HEK293 (cell line): ENCODE measurements at regions not wholly inside any gene's neighbourhood (a gene's known extent, or its start where the extent isn't known, plus 50 kb on each side); places are given as distances from the start of the nearest gene placed in this dataset.

Experiments used
- CTCF ChIA-PET: fragments of 350-600 bp; formaldehyde crosslinking; extraction: SDS; loops from one replicate; lab custom pipeline; 2021; ENCODE audit warnings: antibody characterized with exemption; lab: Yijun Ruan, JAX
- POLR2A ChIA-PET: fragments of 300-600 bp; formaldehyde crosslinking; extraction: SDS; loops from one replicate; lab custom pipeline; 2020; ENCODE audit warnings: antibody characterized with exemption, inconsistent platforms; lab: Yijun Ruan, JAX
- H3K27ac ChIP-seq: fragments of 200-500 bp; sonication (Bioruptor generic); 2 replicates; pipeline ENCODE4 v1.5.1; 2014; ENCODE audit warnings: low read depth, low read length, control low read depth, inconsistent platforms; ENCODE audit errors: extremely low read depth
- H3K36me3 ChIP-seq, 2 experiments: fragments of 200-500 bp in 1 of 2; sonication (Bioruptor generic) in 1 of 2; 1 replicate in 1 of 2; 2 replicates in 1 of 2; pipeline ENCODE4 v1.5.1; 2014 to 2017; ENCODE audit warnings: inconsistent platforms in 2 of 2, low read length in 2 of 2; ENCODE audit not compliant: control insufficient read depth in 2 of 2, insufficient read depth in 1 of 2
- H3K4me1 ChIP-seq: fragments of 200-500 bp; sonication (Bioruptor generic); 2 replicates; pipeline ENCODE4 v1.5.1; 2014; ENCODE audit warnings: mild to moderate bottlenecking, low read length, inconsistent platforms; ENCODE audit not compliant: control insufficient read depth, insufficient read depth
- H3K4me3 ChIP-seq: 2 replicates; pipeline ENCODE4 v1.5.1; 2011; ENCODE audit warnings: low read depth, mild to moderate bottlenecking, control low read depth, low read length, moderate library complexity
- H3K9me3 ChIP-seq: fragments of 200-500 bp; sonication (Bioruptor generic); 2 replicates; pipeline ENCODE4 v1.5.1; 2014; ENCODE audit warnings: low read depth, low read length, inconsistent platforms; ENCODE audit not compliant: control insufficient read depth, insufficient read depth
- ZBTB17 ChIP-seq: fragments of 450-650 bp; formaldehyde crosslinking; IDR thresholded peaks from 2 replicates; pipeline ENCODE4 v1.5.1; 2016; ENCODE audit warnings: missing biosample characterization, missing genetic modification characterization
- ZEB2 ChIP-seq: fragments of 450-650 bp; formaldehyde crosslinking; IDR thresholded peaks from 2 replicates; pipeline ENCODE4 v1.5.1; 2016; ENCODE audit warnings: missing biosample characterization, missing genetic modification characterization
- ZFP41 ChIP-seq: fragments of 450-650 bp; formaldehyde crosslinking; IDR thresholded peaks from 2 replicates; pipeline ENCODE4 v1.5.1; 2016; ENCODE audit warnings: missing biosample characterization, missing genetic modification characterization, borderline replicate concordance
- ZIC2 ChIP-seq: fragments of 450-650 bp; formaldehyde crosslinking; IDR thresholded peaks from 2 replicates; pipeline ENCODE4 v1.5.1; 2016; ENCODE audit warnings: missing biosample characterization, missing genetic modification characterization
- ZNF140 ChIP-seq: fragments of 450-650 bp; formaldehyde crosslinking; IDR thresholded peaks from 2 replicates; pipeline ENCODE4 v1.5.1; 2016; ENCODE audit warnings: missing biosample characterization, missing genetic modification characterization
- ZNF211 ChIP-seq: fragments of 450-650 bp; formaldehyde crosslinking; IDR thresholded peaks from 2 replicates; pipeline ENCODE4 v1.5.1; 2016; ENCODE audit warnings: low read depth, missing biosample characterization, missing genetic modification characterization
- ZNF274 ChIP-seq, 2 experiments: fragments of 200-500 bp in 1 of 2; fragments of 450-650 bp in 1 of 2; sonication (Bioruptor generic) in 1 of 2; formaldehyde crosslinking in 1 of 2; IDR thresholded peaks; 2 replicates each; pipeline versions ENCODE4 v1.5.1 to v1.6.1; 2014 to 2016; ENCODE audit warnings: borderline replicate concordance in 1 of 2, inconsistent platforms in 1 of 2, low read length in 1 of 2, missing biosample characterization in 1 of 2, missing genetic modification characterization in 1 of 2
- ZNF341 ChIP-seq: fragments of 450-650 bp; formaldehyde crosslinking; IDR thresholded peaks from 2 replicates; pipeline ENCODE4; 2016; ENCODE audit warnings: low read depth, missing biosample characterization, missing genetic modification characterization
- ZNF350 ChIP-seq: fragments of 450-650 bp; formaldehyde crosslinking; IDR thresholded peaks from 2 replicates; pipeline ENCODE4 v1.5.0; 2017; ENCODE audit warnings: missing biosample characterization, mild to moderate bottlenecking, missing genetic modification characterization
- ZNF561 ChIP-seq: fragments of 450-650 bp; IDR thresholded peaks from 2 replicates; pipeline ENCODE4 v1.5.1; 2018; ENCODE audit warnings: missing biosample characterization, missing genetic modification characterization, borderline replicate concordance
- ZNF654 ChIP-seq: fragments of 450-650 bp; formaldehyde crosslinking; IDR thresholded peaks from 2 replicates; pipeline ENCODE4 v1.5.1; 2016; ENCODE audit warnings: low read depth, missing biosample characterization, missing genetic modification characterization
- ZNF701 ChIP-seq: fragments of 450-650 bp; formaldehyde crosslinking; IDR thresholded peaks from 2 replicates; pipeline ENCODE4 v1.5.1; 2016; ENCODE audit warnings: missing biosample characterization, missing genetic modification characterization
- ZSCAN30 ChIP-seq: fragments of 450-650 bp; IDR thresholded peaks from 2 replicates; pipeline ENCODE4 v1.5.1; 2018; ENCODE audit warnings: missing biosample characterization, mild to moderate bottlenecking, missing genetic modification characterization, moderate library complexity
- TF ChIP-seq, protein P1 (sequence below): fragments of 450-650 bp; formaldehyde crosslinking; IDR thresholded peaks from 2 replicates; pipeline ENCODE4 v1.5.1; 2016; ENCODE audit warnings: missing biosample characterization, missing genetic modification characterization
- TF ChIP-seq, protein P2 (sequence below): fragments of 450-650 bp; formaldehyde crosslinking; IDR thresholded peaks from 2 replicates; pipeline ENCODE4 v1.5.1; 2016; ENCODE audit warnings: missing biosample characterization, missing genetic modification characterization
- TF ChIP-seq, protein P3 (sequence below): fragments of 450-650 bp; formaldehyde crosslinking; IDR thresholded peaks from 2 replicates; pipeline ENCODE4 v1.5.1; 2017; ENCODE audit warnings: missing biosample characterization, missing genetic modification characterization
- TF ChIP-seq, protein P4 (sequence below): fragments of 450-650 bp; formaldehyde crosslinking; optimal IDR thresholded peaks from 2 replicates; pipeline ENCODE3; 2016; ENCODE audit warnings: missing biosample characterization, mild to moderate bottlenecking, missing genetic modification characterization

DNA sequence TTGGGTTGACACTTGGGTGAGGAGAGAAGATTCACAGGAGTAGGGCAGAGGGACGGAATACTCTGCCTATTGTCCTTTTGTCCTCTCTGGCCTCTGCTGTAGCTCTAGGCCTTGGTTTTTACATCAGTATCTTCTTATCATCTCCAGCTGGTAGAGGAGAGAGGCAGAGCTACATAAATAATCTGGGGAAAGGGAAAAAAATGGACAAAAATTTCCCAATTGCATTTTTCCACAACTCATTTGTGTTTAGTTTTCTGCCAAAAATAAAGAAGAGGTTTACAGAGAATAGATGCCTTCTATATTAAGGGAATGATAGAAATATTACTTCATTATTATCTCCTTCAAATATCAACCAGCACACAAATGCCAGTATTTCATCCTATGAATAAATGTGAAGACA is 216.4 kb upstream of the P2RY1 start:
- TF ChIP-seq, protein P1, sequence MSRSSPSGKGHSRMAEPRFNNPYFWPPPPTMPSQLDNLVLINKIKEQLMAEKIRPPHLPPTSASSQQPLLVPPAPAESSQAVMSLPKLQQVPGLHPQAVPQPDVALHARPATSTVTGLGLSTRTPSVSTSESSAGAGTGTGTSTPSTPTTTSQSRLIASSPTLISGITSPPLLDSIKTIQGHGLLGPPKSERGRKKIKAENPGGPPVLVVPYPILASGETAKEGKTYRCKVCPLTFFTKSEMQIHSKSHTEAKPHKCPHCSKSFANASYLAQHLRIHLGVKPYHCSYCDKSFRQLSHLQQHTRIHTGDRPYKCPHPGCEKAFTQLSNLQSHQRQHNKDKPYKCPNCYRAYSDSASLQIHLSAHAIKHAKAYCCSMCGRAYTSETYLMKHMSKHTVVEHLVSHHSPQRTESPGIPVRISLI (tag by site-specific recombination) = no peak
- no peak for TF ChIP-seq ZBTB17 (tag by site-specific recombination)
- no peak for TF ChIP-seq ZNF140 (tag by site-specific recombination)
- no peak for TF ChIP-seq ZEB2 (tag by site-specific recombination)
- no peak for TF ChIP-seq ZNF654
- no peak for TF ChIP-seq ZFP41 (tag by site-specific recombination)
- TF ChIP-seq, protein P2, sequence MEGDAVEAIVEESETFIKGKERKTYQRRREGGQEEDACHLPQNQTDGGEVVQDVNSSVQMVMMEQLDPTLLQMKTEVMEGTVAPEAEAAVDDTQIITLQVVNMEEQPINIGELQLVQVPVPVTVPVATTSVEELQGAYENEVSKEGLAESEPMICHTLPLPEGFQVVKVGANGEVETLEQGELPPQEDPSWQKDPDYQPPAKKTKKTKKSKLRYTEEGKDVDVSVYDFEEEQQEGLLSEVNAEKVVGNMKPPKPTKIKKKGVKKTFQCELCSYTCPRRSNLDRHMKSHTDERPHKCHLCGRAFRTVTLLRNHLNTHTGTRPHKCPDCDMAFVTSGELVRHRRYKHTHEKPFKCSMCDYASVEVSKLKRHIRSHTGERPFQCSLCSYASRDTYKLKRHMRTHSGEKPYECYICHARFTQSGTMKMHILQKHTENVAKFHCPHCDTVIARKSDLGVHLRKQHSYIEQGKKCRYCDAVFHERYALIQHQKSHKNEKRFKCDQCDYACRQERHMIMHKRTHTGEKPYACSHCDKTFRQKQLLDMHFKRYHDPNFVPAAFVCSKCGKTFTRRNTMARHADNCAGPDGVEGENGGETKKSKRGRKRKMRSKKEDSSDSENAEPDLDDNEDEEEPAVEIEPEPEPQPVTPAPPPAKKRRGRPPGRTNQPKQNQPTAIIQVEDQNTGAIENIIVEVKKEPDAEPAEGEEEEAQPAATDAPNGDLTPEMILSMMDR (tag by site-specific recombination) = no peak
- TF ChIP-seq ZNF274 (IDR thresholded peaks at IDR 0.05; ENCODE audit: low read length) = no peak
- TF ChIP-seq ZNF274 (tag by site-specific recombination; IDR thresholded peaks at IDR 0.05; ENCODE audit: borderline replicate concordance) = no peak
- TF ChIP-seq, protein P3, sequence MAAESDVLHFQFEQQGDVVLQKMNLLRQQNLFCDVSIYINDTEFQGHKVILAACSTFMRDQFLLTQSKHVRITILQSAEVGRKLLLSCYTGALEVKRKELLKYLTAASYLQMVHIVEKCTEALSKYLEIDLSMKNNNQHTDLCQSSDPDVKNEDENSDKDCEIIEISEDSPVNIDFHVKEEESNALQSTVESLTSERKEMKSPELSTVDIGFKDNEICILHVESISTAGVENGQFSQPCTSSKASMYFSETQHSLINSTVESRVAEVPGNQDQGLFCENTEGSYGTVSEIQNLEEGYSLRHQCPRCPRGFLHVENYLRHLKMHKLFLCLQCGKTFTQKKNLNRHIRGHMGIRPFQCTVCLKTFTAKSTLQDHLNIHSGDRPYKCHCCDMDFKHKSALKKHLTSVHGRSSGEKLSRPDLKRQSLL (tag by site-specific recombination) = no peak
- TF ChIP-seq, protein P4, sequence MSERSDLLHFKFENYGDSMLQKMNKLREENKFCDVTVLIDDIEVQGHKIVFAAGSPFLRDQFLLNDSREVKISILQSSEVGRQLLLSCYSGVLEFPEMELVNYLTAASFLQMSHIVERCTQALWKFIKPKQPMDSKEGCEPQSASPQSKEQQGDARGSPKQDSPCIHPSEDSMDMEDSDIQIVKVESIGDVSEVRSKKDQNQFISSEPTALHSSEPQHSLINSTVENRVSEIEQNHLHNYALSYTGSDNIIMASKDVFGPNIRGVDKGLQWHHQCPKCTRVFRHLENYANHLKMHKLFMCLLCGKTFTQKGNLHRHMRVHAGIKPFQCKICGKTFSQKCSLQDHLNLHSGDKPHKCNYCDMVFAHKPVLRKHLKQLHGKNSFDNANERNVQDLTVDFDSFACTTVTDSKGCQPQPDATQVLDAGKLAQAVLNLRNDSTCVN (tag by site-specific recombination) = no peak
- no peak for TF ChIP-seq ZNF341 (tag by site-specific recombination)
- TF ChIP-seq ZIC2 = no peak
- Histone ChIP-seq H3K36me3 (no peaks in the 10 kb centered on the region), H3K27ac (no peak overlapping the region), H3K4me3 (no peak overlapping the region), H3K9me3 (no peaks in the 10 kb centered on the region), H3K4me1 (no peaks in the 10 kb centered on the region)
- CTCF ChIA-PET = interaction anchor here (0.6 kb wide), 1 partner anchor 20 kb away, joined by 4 read pairs; no protein-coding TSS in a partner anchor
- POLR2A ChIA-PET = no interaction called here

DNA sequence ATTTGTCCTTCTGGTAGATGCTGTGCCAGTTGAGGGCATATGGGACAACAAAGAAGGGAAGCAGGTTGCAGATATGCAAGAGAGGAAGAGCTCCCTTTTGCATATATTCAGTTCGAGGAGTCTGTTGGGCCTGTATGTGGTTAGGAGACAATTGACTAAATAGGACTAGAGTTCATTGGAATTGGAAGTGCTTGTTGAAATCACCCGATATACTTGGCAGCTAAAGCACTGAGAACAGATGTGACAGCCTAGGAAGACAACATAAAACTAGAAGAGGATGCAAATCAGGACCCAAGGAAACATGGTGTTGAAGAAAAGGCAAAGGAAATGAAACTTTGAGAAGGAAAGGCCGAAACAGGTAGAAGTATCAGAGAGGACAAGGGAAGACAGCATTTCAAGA is 215.2 kb upstream of the P2RY1 start:
- ChIA-PET POLR2A (no interaction called here), CTCF (no interaction called here)
- Histone ChIP-seq H3K4me3 (no peak overlapping the region), H3K27ac (no peak overlapping the region), H3K4me1 (no peaks in the 10 kb centered on the region), H3K36me3 (no peaks in the 10 kb centered on the region), H3K9me3 (no peaks in the 10 kb centered on the region)
- TF ChIP-seq ZNF561 (tag by site-specific recombination) = no peak

DNA sequence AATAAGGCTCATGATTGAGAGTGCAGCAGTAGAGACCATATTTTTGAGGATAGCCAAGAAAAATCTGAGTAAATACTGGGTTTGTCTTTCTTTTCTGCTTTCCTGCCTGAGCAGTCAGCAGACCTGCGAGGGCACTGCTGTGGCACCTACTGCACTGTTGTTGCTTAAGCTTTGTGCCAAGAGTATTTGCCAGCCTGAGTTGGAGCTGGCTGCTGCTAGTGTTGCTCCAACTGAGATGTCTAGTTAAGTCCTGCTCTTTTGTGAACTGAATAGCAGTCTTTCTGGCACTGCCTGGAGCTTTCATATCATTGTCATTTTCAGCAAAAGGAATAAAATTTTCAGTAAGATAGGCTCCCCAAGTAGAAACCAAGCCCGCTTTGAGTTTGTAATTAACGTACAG is 214.5 kb upstream of the P2RY1 start:
- TF ChIP-seq ZSCAN30 (tag by site-specific recombination) (no peak), ZNF350 (tag by site-specific recombination) (no peak), ZNF701 (tag by site-specific recombination) (no peak), ZNF211 (tag by site-specific recombination) (no peak)
- Histone ChIP-seq H3K4me1 (no peaks in the 10 kb centered on the region), H3K9me3 (no peaks in the 10 kb centered on the region), H3K27ac (no peak overlapping the region), H3K36me3 (no peaks in the 10 kb centered on the region), H3K4me3 (no peak overlapping the region)
- POLR2A ChIA-PET = no interaction called here
- CTCF ChIA-PET = no interaction called here
